Activated naive CD4-positive, alpha-beta T cell treated with anti-CD3 and anti-CD28 coated beads, Interleukin-2, amount 10 ng/mL, durations not matched to agents 7 days and 5 days (primary cell): ENCODE measurements at regions not wholly inside any gene's neighbourhood (a gene's known extent, or its start where the extent isn't known, plus 50 kb on each side); places are given as distances from the start of the nearest gene placed in this dataset.

Experiments
- CTCF ChIA-PET: fragments of 350-600 bp; sonication (Branson Sonifier 250); formaldehyde crosslinking; loops from one replicate; lab custom pipeline; 2021; ENCODE audit warnings: antibody characterized with exemption; lab: Charles Lee
- DNase-seq: peaks from one replicate; pipeline ENCODE4 v3.0.0-alpha.2; 2020
- H3K27ac Mint-ChIP-seq: one replicate; pipeline ENCODE4 v1.8.0; 2021; ENCODE audit warnings: mild to moderate bottlenecking, moderate library complexity, mixed read lengths
- H3K27me3 Mint-ChIP-seq: one replicate; pipeline ENCODE4 v1.8.0; 2021; ENCODE audit warnings: mild to moderate bottlenecking, mixed read lengths
- H3K36me3 Mint-ChIP-seq: one replicate; pipeline ENCODE4 v1.8.0; 2021; ENCODE audit warnings: mixed read lengths
- H3K4me1 Mint-ChIP-seq: one replicate; pipeline ENCODE4 v1.8.0; 2021; ENCODE audit warnings: mixed read lengths
- H3K4me3 Mint-ChIP-seq: one replicate; pipeline ENCODE4 v1.8.0; 2021; ENCODE audit warnings: mild to moderate bottlenecking, moderate library complexity, mixed read lengths
- H3K9me3 Mint-ChIP-seq: one replicate; pipeline ENCODE4 v1.8.0; 2021; ENCODE audit warnings: mixed read lengths

DNA sequence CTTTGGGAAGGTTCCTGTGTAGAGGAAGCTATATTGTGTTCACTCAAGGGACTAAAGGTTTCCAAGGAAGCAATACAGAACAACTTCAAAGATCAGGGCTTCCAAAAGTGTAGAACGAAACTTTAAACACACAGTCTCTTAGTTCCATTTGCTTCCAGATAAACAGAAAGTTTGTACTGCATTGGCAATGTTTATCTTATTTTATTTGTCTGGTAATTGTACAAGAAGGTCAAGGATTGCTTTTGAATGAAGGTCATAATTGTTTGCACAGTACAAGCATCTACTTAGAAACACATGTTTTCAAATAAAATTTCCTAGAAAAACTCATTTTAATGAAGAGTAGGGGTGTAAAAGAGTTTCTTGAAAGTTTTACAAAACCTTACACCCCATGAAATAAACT lies 712.7 kb upstream of the SGCG start:
- Mint-ChIP-seq H3K27me3 (no peaks in the 10 kb centered on the region), H3K36me3 (no peaks in the 10 kb centered on the region), H3K4me1 (no peaks in the 10 kb centered on the region), H3K9me3 (no peaks in the 10 kb centered on the region), H3K4me3 (no peak overlapping the region), H3K27ac (no peak overlapping the region)
- CTCF ChIA-PET: no interaction called here
- no peak for DNase-seq

GRCh38 chr13:22468824-22469223 lies 712.0 kb upstream of the SGCG start:
- CTCF ChIA-PET: no interaction called here
- no peak for DNase-seq
- Mint-ChIP-seq H3K27ac (no peak overlapping the region), H3K9me3 (no peaks in the 10 kb centered on the region), H3K4me1 (no peaks in the 10 kb centered on the region), H3K36me3 (no peaks in the 10 kb centered on the region), H3K4me3 (no peak overlapping the region), H3K27me3 (no peaks in the 10 kb centered on the region)

- Mint-ChIP-seq H3K36me3 (no peaks in the 10 kb centered on the region), H3K27me3 (no peaks in the 10 kb centered on the region), H3K27ac (no peak overlapping the region), H3K4me1 (no peaks in the 10 kb centered on the region), H3K4me3 (no peak overlapping the region), H3K9me3 (no peaks in the 10 kb centered on the region)
- DNase-seq: no peak
- CTCF ChIA-PET: no interaction called here
Observed at GRCh38 chr13:22469452-22469851, 711.3 kb upstream of the SGCG start.

GRCh38 chr13:22470075-22470474 lies 710.7 kb upstream of the SGCG start:
- Mint-ChIP-seq H3K9me3 (no peaks in the 10 kb centered on the region), H3K36me3 (no peaks in the 10 kb centered on the region), H3K4me1 (no peaks in the 10 kb centered on the region), H3K27ac (no peak overlapping the region), H3K4me3 (no peak overlapping the region), H3K27me3 (no peaks in the 10 kb centered on the region)
- DNase-seq: no peak
- CTCF ChIA-PET: no interaction called here

GRCh38 chr13:22482496-22483000 lies 698.2 kb upstream of the SGCG start:
- CTCF ChIA-PET: no interaction called here
- H3K27me3 Mint-ChIP-seq: no peaks in the 10 kb centered on the region
- no peaks in the 10 kb centered on the region for H3K36me3 Mint-ChIP-seq
- H3K4me3 Mint-ChIP-seq: no peak overlapping the region
- no peak overlapping the region for H3K27ac Mint-ChIP-seq
- H3K9me3 Mint-ChIP-seq: peaks cover 7% of the 10 kb centered on the region
- no peaks in the 10 kb centered on the region for H3K4me1 Mint-ChIP-seq
- no peak for DNase-seq

DNA sequence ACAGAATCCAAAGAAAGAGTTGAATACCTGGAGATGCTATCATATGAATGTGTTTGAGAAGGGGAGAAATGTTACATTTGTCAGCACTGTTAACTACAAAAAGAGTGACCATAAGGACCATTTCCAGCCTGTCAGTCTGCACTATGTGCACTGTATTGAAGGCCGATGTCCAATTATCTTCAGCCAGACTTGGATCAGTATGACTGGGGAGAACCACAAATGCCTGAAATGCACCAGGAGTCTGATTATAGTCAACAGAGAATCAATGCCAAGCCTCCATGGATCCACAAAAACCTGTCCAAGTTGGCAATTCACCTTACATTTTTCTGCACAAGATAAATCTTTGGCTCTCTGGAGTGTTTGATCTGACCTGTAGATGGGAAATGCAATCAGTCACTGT lies 697.5 kb upstream of the SGCG start:
- H3K4me1 Mint-ChIP-seq: no peaks in the 10 kb centered on the region
- no peaks in the 10 kb centered on the region for H3K27me3 Mint-ChIP-seq
- H3K9me3 Mint-ChIP-seq: peaks cover 7% of the 10 kb centered on the region
- H3K36me3 Mint-ChIP-seq: no peaks in the 10 kb centered on the region
- CTCF ChIA-PET: no interaction called here
- no peak overlapping the region for H3K4me3 Mint-ChIP-seq
- no peak for DNase-seq
- H3K27ac Mint-ChIP-seq: no peak overlapping the region

- Mint-ChIP-seq H3K36me3 (no peaks in the 10 kb centered on the region), H3K27me3 (no peaks in the 10 kb centered on the region), H3K9me3 (peaks cover 2% of the 10 kb centered on the region), H3K4me1 (no peaks in the 10 kb centered on the region), H3K27ac (no peak overlapping the region), H3K4me3 (no peak overlapping the region)
- CTCF ChIA-PET: no interaction called here
- DNase-seq: no peak
Observed at GRCh38 chr13:22486490-22486889, 694.3 kb upstream of the SGCG start.

DNA sequence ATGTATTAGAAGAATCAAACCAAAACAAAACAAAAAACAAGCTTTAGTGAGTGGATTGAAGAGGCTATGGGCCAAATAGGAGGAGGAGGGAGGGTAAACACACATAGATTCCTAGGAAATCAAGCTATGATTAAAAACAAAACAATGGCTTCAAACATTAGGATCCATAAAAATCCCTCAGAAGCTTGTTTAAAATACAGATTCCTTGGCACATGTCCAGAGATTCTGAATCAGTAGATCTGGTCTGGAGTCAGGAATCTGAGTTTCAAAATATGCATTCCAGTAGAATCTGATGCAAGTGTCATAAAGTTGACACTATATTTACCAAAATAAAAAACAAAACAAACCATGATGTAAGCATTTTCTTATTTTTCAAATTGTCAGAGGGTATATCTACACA lies 692.8 kb upstream of the SGCG start:
- no peaks in the 10 kb centered on the region for H3K4me1 Mint-ChIP-seq
- no peak overlapping the region for H3K27ac Mint-ChIP-seq
- H3K9me3 Mint-ChIP-seq: no peaks in the 10 kb centered on the region
- no peaks in the 10 kb centered on the region for H3K27me3 Mint-ChIP-seq
- no peaks in the 10 kb centered on the region for H3K36me3 Mint-ChIP-seq
- H3K4me3 Mint-ChIP-seq: no peak overlapping the region
- DNase-seq: no peak
- CTCF ChIA-PET: no interaction called here

DNA sequence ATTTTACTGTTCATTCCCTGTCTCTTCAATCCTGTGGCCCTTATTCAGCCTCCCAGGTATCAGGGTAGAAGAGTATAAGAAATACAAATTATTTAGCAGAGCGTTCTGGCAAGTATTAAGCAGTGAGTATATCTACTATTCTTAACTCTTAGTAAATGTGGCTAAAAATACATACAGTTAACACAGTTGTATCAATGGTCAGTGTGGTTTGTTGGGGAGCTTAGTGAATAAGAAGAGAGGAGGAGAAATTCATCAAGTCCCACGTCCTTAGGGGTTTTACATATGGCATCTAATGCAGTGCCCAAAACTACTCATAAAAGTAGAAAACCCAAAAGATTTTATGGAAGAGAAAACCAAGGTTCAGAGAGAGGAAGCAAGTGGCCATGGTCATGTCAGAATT lies 691.0 kb upstream of the SGCG start:
- no peaks in the 10 kb centered on the region for H3K9me3 Mint-ChIP-seq
- no peaks in the 10 kb centered on the region for H3K4me1 Mint-ChIP-seq
- no peak overlapping the region for H3K27ac Mint-ChIP-seq

DNA sequence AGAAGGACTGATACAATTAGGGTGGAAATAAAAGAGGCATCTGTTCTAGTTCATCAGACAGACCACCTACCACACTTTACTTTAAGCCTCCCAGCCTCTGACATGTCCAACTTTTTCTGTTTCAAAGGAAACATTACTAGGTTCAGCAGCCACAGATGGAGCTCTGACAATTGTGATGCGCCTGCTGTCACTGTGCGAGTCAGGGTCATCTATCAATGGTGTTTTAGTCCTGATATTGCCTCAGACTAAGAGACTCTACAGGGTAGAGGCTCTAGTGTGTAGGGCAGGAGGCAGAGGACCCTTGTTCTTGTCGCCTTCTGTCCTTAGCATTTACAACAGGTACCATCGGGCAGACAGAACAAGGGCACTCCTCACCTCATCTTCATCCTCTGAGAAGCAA lies 685.0 kb upstream of the SGCG start:
- no peaks in the 10 kb centered on the region for H3K27me3 Mint-ChIP-seq
- H3K9me3 Mint-ChIP-seq: no peaks in the 10 kb centered on the region
- H3K36me3 Mint-ChIP-seq: no peaks in the 10 kb centered on the region
- H3K27ac Mint-ChIP-seq: no peak overlapping the region
- H3K4me3 Mint-ChIP-seq: no peak overlapping the region
- CTCF ChIA-PET: no interaction called here
- H3K4me1 Mint-ChIP-seq: no peaks in the 10 kb centered on the region
- DNase-seq: no peak

More for the DNA sequence above, 691.0 kb upstream of the SGCG start:
- no peak overlapping the region for H3K4me3 Mint-ChIP-seq
- no peaks in the 10 kb centered on the region for H3K36me3 Mint-ChIP-seq
- no peaks in the 10 kb centered on the region for H3K27me3 Mint-ChIP-seq
- CTCF ChIA-PET: no interaction called here
- no peak for DNase-seq

- H3K27me3 Mint-ChIP-seq: no peaks in the 10 kb centered on the region
- DNase-seq: no peak
- H3K27ac Mint-ChIP-seq: no peak overlapping the region
- no peaks in the 10 kb centered on the region for H3K4me1 Mint-ChIP-seq
- no peaks in the 10 kb centered on the region for H3K9me3 Mint-ChIP-seq
- H3K36me3 Mint-ChIP-seq: no peaks in the 10 kb centered on the region
- CTCF ChIA-PET: no interaction called here
- H3K4me3 Mint-ChIP-seq: no peak overlapping the region
Observed at GRCh38 chr13:22496803-22497508, 683.8 kb upstream of the SGCG start.

- Mint-ChIP-seq H3K36me3 (no peaks in the 10 kb centered on the region), H3K9me3 (no peaks in the 10 kb centered on the region), H3K27me3 (no peaks in the 10 kb centered on the region), H3K27ac (no peak overlapping the region), H3K4me1 (no peaks in the 10 kb centered on the region), H3K4me3 (no peak overlapping the region)
- DNase-seq: no peak
- CTCF ChIA-PET: no interaction called here
Observed at GRCh38 chr13:22497991-22498780, 682.6 kb upstream of the SGCG start.

GRCh38 chr13:22499919-22500318 lies 680.9 kb upstream of the SGCG start:
- no peaks in the 10 kb centered on the region for H3K27me3 Mint-ChIP-seq
- H3K4me3 Mint-ChIP-seq: no peak overlapping the region
- H3K36me3 Mint-ChIP-seq: no peaks in the 10 kb centered on the region
- no peak for DNase-seq
- CTCF ChIA-PET: no interaction called here
- H3K9me3 Mint-ChIP-seq: no peaks in the 10 kb centered on the region
- H3K4me1 Mint-ChIP-seq: no peaks in the 10 kb centered on the region
- H3K27ac Mint-ChIP-seq: no peak overlapping the region

DNA sequence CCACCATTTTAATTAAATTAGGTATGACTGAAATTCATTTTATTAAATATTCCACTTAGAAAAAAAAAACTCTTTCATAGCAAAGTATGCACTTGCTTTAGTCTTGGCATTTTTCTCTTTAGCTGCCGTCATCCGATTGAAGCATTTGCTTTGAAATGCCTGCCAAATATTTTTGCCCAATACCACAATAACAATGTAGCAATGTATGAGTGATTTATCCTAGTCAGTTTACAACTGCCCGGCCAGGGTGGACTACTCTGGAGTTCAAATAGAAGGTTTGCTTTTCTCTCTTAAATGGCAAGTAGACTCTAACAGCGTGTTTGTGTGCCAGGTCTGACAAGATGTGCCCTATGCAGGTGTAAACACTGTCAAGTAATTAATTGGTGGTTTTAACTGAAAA lies 675.3 kb upstream of the SGCG start:
- Mint-ChIP-seq H3K4me1 (no peaks in the 10 kb centered on the region), H3K27me3 (no peaks in the 10 kb centered on the region), H3K27ac (no peak overlapping the region), H3K4me3 (no peak overlapping the region), H3K9me3 (no peaks in the 10 kb centered on the region), H3K36me3 (no peaks in the 10 kb centered on the region)
- CTCF ChIA-PET: no interaction called here
- DNase-seq: no peak

GRCh38 chr13:22506096-22506691 lies 674.6 kb upstream of the SGCG start:
- DNase-seq: no peak
- H3K36me3 Mint-ChIP-seq: no peaks in the 10 kb centered on the region
- CTCF ChIA-PET: no interaction called here
- H3K27ac Mint-ChIP-seq: no peak overlapping the region
- no peaks in the 10 kb centered on the region for H3K4me1 Mint-ChIP-seq
- H3K27me3 Mint-ChIP-seq: no peaks in the 10 kb centered on the region
- H3K4me3 Mint-ChIP-seq: no peak overlapping the region
- H3K9me3 Mint-ChIP-seq: no peaks in the 10 kb centered on the region
